22Rv1 (cell line): ENCODE measurements at regions not wholly inside any gene's neighbourhood (a gene's known extent, or its start where the extent isn't known, plus 50 kb on each side); places are given as distances from the start of the nearest gene placed in this dataset.
"Not testable (repeated sequence)": the region's sequence is repeated elsewhere in the genome, so short reads cannot be mapped to it uniquely, and the experiment has no call there.

Source experiments
- H3K27ac ChIP-seq: fragments of 450-650 bp; 2 replicates; pipeline ENCODE4 v1.5.1; 2017
- TF ChIP-seq, protein P1 (sequence below): fragments of 450-650 bp; IDR thresholded peaks from 2 replicates; pipeline ENCODE4 v1.5.1; 2017; ENCODE audit warnings: mild to moderate bottlenecking

DNA sequence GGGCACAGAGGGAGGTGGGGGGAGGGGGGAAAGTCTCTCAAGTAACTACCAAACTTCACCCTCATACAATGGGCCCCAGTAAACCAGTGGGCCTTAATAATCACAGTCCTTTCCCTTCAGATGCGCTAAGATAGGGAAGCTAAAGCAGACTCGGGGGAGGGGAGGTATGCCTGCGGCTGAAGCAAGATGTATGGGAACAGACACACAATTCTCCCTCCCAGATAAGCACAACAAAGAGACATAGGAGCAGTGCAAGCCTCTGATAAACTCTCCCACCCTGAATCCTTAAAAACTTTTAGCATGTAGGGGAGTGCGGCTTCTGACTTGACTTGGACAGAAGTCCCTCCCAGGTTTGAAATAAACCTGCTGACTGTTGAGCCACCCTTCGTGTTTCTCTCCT is 54.7 kb downstream of the PROP1 start:
- not testable (repeated sequence) for H3K27ac ChIP-seq

DNA sequence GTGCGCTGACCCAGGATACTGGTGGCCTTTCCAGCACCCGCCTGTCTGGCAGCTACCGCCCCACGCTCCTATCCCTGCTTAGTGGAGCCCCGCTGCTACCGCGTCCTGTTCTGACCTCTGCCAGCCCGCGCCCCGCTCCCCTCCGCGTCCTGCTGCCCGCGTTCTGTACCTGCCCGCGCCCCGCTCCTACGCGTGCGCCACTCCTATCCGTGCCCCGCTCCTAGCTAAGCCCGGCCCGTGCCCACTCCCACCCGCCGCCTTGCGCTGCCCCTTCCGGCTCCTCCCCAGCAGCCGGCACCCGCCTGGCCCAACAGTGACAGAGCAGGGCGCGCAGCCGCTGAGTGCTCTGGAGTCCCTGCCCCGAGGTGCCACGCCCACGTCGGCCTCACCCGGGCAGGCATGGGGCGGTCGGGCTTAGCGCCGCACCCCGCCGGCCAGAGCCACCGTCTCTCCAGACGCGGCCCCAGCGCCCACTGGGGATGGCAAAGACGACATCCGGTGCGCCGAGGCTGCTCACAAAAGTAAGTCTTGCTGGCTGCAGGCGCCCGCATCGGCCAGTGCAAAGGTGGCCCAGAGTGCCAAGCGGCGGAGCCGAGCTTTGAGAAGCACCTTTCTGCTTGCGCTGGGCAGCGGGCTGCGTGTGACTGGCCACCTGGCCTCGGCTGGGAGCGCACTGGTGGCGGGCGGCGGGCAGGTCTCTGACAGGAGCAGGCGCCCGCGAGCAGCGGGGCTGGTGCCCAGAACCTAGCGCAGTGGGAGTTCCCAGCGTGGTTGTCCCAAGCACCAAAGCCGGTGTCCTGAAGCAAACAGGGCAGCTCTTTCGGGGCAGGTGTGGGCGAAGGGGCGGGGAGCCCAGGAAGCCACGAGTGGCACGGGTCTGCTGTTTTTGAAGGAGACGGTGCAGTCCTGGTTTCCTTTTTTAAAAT is 56.5 kb downstream of the PROP1 start:
- not testable (repeated sequence) for H3K27ac ChIP-seq

DNA sequence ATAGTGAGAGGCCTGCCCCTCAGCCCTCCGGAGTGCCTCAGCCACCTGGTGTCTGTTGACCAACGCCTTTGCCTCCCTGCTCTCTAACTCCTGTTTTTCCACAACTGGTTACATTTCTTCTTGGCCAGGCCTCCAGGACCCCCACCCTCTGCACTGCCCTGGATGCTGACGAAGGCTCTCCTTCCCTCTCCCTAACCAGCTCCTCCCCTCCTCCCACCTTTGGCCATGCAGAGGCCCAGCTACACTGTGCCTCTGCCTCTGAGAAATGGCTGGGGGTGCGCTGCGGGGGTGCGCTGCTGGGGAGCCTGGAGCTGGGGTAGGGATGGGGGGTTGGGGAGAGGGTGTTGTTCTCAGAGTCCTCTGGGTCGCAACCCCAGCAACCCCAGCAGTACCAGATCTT is 57.3 kb downstream of the PROP1 start:
- H3K27ac ChIP-seq = not testable (repeated sequence)

DNA sequence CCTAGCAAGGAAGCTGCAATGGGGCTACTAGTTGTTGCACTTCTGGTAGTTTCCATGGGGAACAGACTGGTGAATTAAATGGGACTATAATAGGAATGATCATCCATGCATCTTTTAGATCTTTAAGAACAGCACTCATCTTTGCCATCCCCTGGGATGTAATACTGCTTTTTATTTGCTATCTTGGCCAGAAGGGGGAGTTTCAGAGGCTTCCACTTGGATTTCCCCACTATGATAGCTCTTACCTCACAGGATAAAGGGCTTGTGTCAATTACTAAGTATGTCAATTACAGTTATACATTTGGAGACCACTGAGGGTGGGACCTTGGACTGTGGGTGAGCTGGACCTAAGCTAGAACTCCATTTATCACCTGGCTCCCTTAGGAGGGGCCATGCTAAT is 61.8 kb downstream of the PROP1 start:
- not testable (repeated sequence) for H3K27ac ChIP-seq
- TF ChIP-seq, protein P1, sequence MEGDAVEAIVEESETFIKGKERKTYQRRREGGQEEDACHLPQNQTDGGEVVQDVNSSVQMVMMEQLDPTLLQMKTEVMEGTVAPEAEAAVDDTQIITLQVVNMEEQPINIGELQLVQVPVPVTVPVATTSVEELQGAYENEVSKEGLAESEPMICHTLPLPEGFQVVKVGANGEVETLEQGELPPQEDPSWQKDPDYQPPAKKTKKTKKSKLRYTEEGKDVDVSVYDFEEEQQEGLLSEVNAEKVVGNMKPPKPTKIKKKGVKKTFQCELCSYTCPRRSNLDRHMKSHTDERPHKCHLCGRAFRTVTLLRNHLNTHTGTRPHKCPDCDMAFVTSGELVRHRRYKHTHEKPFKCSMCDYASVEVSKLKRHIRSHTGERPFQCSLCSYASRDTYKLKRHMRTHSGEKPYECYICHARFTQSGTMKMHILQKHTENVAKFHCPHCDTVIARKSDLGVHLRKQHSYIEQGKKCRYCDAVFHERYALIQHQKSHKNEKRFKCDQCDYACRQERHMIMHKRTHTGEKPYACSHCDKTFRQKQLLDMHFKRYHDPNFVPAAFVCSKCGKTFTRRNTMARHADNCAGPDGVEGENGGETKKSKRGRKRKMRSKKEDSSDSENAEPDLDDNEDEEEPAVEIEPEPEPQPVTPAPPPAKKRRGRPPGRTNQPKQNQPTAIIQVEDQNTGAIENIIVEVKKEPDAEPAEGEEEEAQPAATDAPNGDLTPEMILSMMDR = peak; percentile 35

DNA sequence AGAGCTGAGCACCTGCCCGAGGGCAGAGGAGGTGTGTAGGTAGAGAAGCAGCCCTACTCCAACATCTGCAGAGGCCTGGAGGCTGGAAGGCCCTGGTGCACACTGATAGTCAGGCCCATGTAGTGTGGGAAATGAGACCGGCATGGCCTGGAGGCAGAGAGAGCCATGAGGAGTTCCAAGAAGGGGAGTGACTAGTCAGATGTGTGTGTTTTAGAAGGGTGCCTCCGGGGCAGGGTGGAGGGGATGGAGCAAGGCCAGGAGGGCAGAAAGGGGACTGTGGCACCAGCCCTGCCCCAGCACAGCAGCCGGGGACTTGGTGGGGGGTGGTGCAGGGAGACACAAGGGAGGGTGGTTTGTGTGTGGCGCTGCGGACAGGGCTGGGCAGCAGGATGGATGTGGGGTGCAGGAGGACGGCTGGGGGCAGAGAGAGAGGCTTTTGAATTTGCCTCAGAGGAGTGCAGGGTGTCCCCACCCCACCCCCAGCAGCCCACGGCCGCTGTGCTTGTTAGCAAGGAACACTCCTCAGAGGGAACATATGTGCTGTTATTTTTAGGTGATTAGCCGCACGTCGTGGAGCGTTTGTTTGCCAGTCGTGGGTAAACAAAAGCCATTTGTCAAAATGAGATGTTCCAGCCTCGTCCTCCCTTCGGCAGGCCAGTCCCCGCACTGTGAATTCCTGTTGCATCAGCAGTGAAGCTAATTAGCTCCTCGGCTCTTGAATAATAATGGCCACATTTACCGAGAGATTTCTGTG is 65.6 kb downstream of the PROP1 start:
- peak overlapping the region; percentile 51 for H3K27ac ChIP-seq

DNA sequence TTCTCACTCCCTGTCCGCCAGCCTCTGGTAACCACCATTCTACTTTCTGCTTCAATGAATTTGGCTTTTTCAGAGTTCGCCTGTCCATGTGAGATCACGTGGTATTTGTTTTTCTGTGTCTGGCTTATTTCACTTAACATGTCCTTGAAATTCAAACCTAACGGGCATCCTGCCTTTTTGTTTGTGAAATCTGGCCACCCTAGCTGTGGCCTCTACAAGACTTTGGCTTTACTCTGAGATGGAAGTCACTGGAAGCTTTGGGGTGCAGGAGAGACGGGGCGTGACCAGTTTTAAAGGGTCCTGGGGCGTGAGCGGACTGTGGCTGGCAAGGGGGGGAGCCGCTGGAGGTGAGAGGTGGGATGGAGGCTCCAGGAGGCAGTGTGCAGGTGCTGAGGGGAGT is 66.4 kb downstream of the PROP1 start:
- H3K27ac ChIP-seq = not testable (repeated sequence)

DNA sequence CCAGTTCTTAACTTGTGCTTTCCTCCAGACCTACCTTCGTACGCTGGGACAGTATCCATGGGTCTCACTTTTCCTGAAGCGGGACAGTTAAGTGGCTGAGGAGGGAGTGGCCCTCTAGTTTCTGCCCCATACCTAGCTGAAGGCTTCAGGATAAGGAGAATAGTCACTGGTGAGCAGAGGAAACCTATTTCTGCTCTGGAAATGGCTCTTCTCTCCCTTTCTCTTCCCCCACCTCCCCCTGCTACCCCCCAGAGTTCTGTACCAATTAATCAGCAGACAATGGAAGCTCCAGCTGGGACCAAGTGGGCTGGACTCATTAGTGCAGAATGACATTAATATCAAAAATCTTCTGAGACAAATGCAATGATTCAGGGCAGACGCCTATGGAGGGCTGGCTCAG is 68.5 kb downstream of the PROP1 start:
- H3K27ac ChIP-seq = not testable (repeated sequence)

DNA sequence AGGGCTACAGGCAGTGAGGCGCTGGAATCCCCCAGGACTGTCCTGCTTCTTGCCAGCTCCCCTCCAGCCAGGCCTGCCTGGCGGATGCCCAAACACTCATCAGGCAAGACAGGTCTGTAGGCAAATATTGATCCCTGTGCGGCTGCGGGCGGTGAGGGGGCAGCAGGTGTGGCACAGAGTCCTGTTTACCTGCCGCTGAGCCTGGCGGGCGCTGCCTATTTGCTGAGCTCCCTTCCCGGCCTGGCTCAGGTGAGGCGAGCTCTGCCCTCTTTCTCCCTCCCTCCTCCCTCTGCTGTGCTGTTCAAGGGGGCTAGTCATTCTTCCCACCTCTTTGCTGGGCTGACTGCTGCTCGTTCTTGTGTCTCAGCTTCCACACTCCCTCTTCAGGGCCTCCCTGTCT is 71.5 kb downstream of the PROP1 start:
- H3K27ac ChIP-seq = not testable (repeated sequence)

DNA sequence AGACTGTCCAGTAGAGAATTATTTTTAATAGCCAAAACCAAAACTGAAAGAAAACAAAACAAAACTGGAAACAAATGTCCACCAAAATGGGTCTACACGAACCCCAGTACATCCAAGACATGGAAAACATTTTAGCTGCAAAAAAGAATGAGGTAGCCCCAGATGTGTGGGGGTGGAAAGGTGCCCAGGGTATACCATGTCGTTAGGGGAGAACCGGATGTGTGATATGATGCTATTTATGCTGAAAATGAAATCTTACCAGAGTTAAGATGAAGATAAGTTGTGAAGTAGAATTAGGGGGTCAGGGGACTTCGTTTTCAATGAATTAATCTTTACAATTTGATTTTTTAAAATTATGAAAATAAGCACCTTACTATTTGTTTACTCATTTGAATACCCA is 72.2 kb downstream of the PROP1 start:
- H3K27ac ChIP-seq = not testable (repeated sequence)

DNA sequence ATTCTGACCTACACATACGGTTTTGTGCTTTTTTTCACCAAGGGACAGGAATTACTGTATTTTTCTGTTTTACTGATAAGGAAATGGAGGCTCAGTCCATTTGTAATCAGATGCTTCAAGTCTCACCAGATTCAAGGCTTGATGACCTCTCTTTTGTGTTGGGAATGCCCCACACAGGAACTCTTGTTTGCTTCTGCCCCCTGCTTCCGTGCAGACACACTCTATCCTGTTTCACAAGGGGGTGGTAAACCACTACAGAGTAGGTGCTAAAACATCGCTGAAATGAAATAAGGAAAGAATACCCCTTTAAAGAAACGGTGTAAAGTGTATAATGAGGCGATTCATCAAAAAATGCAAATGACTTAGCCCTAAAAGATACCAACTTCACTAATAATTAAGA is 72.9 kb downstream of the PROP1 start:
- H3K27ac ChIP-seq = not testable (repeated sequence)

DNA sequence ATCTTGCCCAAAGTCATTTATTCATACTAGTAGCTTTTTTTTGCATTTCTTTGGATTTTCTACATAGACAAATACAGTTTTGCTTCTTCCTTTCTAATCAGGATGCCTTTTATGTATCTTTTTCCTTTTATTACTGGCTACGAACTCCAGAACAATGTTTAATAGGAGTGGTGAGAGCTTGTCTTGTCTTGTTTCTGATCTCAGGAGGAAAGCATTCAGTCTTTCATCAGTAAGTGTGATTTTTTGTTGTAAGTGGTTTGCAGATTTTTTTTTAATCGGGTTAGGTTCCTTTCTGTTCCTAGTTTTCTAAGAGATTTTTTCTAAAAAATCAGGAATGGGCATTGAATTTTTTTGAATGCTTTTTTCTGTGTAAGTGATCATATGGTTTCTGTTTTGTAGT is 86.8 kb downstream of the PROP1 start:
- H3K27ac ChIP-seq = not testable (repeated sequence)

DNA sequence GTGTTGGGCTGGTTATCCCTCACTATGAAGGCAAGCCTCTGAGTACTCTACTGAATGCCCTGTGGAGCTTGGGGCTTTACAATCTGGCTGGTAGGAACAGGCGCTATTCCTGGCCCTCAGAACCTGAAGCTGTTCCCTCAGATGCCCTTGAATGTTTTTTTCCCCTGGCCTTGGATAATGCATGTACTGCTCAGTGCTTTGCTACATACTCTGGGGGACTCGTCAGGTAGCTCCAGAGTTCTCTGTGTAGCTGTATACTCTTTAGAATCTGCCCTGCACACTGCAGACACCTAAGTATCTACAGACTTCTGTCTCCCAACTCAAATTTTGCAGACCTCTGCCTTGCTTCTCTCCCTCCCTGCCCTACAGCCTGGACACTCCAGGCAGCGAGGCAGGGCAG is 93.2 kb downstream of the PROP1 start:
- H3K27ac ChIP-seq = not testable (repeated sequence)

DNA sequence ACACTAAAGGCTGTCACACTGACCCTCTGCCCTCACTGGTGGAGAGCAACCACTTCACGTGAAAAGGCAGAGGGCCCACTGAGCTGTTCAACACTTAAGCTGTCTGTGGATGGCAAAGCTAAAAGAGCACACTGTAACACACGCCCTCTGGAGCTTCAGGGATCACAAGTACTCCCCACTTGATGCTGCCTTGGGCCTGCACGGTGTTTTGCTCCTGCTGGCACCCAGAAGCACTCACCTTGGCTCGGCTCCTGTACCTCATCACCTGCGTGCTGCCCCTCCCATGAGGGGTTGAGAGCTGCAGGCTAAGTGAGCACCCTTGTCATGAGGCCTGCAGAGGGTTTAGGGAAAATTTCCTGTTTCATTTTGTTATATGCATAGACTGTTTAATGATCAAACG is 96.0 kb downstream of the PROP1 start:
- not testable (repeated sequence) for H3K27ac ChIP-seq

DNA sequence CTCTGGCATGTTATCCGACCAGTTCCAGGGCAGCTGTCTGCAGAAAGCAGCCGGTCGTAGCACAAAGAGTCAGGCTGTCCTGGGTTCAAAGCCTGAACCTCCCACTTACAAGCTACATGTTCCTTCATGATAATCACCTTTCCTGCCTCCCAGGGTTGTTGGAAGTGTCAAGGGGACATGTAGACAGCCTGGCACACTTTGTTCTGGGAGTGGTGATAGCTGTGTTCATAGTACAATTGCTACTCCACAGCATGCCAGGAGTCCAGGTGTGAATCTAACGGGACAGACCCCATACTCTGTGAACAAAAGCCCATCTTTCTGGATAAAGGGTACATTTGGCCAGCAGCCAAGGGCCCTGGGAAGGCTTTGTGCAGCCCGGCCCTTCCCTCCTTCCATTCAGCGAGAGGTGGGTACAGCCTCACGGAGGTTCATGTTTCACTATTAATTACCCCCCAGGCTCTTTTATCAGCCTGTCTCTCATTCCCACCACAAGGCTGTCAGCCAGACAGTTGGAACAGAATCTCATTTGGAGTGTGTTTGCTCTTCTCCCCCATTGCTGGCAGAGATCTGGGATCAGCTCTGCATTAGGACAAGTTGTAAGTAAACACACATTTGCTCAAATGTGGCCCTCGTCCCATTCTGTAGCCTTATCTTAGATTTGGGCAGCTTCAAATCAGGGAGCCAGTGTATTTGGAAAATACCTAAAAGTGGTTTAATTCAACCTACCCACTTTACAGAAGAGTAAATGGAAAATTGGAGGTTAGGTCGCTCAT is 101.2 kb downstream of the PROP1 start:
- H3K27ac ChIP-seq = not testable (repeated sequence)

DNA sequence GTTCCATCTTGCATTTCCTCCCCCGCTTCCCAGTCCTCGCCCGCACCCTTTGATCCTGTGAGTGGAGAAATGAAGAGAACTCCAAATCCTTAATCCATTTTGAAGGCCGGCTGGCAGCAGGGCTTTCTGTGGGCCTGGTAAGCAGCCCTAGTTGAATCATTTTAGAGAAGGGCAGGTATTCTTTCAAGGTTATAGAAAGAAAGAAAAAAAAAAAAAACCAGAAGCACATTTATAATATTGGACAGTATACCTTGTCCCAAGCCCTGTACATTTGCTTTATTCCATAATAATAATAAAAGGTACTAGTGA is 103.7 kb downstream of the PROP1 start:
- H3K27ac ChIP-seq = not testable (repeated sequence)

DNA sequence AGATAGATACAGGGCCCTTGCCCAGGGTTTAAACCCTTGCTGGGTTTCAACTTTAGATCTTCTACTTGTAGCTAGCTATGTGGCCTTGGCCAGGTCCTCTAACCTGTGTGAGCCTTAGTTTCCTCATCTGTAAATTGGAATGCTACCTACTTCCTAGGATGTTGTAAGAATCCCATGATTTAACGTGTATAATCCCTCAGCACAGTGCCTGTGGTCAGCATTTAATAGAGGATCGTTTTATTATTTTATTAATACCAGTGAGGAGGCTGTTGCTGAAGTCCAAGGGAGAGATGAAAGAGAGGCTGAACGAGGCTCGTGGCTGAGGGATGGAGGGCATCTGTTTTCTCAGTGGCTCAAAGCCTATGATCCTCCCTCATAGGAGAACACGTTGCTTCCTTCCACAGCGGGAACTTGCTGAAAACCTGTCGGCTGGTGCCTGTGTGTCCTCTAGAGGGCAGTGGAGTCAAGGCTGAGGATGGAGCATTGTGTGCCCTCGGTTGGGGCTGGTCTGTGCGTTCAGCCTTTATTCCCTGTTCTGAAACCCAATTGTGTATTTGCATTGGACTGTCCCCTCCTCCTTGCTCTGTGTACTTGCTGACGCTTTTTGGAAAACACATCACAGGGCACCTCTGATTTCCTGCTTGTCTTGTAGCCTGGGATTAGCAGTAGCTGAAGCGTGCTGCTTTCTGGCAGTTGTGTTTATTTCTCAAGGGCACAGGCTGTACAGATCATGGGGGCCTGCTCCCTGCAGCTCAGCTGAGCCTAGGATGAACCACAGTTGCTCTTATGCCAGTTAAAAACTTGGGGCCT is 104.3 kb downstream of the PROP1 start:
- not testable (repeated sequence) for H3K27ac ChIP-seq

DNA sequence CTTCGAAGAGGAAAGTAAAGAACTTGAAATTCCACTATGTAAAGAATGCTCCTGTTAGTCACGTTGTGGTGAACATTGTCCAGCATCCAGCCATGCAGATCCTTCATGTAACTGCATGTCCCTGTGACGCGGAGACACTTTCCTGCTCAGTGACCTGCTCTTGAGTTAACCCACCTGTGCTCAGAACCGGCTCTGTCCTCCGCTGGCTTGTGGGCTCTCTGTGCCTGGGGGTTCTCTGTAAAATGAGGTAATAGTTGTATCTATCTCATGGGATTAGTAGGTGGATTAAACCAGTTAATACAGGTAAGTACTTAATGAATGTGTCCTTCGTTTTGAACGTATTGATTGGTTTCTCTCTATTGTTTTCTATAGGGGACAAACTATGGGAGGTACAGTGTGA is 100.6 kb upstream of the FAM153A start:
- not testable (repeated sequence) for H3K27ac ChIP-seq

DNA sequence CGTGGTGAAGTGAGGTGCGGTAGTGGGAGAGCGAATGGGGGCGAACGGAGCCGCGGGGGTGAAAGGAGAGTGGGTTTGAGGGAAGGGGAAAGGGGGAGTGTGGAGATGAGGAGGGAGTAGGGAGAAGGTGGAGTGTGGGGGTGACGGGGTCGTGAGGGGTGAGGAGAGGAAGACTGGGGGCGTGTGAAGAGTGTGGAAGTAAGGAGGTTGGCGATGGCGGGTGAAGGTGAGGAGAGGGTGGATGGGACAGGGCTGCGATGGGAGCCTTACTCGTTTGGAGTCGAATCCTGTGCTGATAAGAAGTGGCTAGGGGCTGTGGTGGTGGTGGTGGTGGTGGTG is 93.2 kb upstream of the FAM153A start:
- not testable (repeated sequence) for H3K27ac ChIP-seq

DNA sequence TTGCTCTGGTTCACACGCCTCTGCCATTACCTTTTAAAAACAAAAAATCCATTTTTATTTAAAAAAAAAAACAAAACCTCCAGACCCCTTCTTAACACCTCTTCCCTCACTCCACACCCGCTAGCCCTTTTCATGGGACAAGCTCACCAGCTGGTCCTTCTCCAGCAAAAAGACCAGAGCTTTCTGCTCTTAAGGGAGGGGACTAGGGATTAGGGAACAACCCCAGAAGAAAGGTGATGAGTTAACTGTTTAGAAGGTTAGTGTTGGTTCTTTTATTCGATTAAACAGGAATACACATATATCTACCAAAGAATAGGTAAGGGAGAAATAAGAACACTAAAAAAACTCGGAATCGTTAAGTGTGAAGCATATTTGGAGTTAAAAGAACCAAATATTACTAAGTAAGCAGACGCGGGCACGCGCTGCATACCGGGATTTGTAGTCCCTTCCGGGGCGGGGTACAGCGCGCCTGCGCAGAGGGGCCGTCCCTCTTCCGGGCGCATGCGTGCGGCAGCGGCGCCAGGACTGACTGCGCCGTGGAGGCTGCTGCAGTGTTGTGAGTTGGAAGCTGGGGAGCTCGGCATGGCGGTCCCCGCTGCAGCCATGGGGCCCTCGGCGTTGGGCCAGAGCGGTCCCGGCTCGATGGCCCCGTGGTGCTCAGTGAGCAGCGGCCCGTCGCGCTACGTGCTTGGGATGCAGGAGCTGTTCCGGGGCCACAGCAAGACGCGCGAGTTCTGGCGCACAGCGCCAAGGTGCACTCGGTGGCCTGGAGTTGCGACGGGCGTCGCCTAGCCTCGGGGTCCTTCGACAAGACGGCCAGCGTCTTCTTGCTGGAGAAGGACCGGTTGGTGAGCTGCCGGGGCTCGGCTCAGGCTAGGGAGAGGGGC is 92.6 kb upstream of the FAM153A start:
- not testable (repeated sequence) for H3K27ac ChIP-seq
